ENCODE measurements at regions not wholly inside any gene's neighbourhood (a gene's known extent, or its start where the extent isn't known, plus 50 kb on each side); places are given as distances from the start of the nearest gene placed in this dataset.

DNA sequence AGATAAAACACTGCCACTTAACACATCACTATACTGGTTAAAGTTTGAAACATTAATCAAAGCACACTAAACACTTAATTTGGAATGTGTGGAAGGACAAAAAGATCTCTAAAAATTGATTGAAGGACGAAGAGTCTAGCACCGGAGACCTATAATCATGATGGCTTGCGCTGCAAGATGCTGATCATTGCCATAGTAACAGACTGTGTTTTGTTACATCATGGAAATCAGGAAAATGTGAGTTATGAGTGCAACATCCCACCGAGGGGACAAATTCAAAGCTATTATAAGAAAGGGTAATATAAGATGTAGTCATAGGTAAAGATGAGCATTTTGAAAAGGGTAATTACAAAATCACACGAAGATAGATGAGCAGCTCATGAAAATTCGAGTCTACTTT lies 278.8 kb upstream of the CTNND2 start:
- POLR2A ChIA-PET (ENCODE audit: partially characterized antibody) = no interaction called here
- DNase-seq (ENCODE audit: low read depth in 1 of 2, low spot score in 2 of 2) = no peak
- H3K27ac ChIP-seq (ENCODE audit: low read depth, low read length) = no peak overlapping the region
- peaks cover 0 to 3% of the 10 kb centered on the region in 2 experiments; a peak in 1 of 4 replicates for H3K9me3 ChIP-seq (ENCODE audit: insufficient read depth in 2 of 2, low read depth in 1 of 2, low read length in 1 of 2)
- no peaks in the 10 kb centered on the region for H3K27me3 ChIP-seq (replicated peaks in 1 of 4; ENCODE audit: control insufficient read depth in 3 of 4, extremely low read depth in 1 of 4, insufficient read depth in 3 of 4, low read length in 3 of 4)
- CTCF ChIA-PET (ENCODE audit: partially characterized antibody) = no interaction called here
- H3K4me1 ChIP-seq (replicated peaks in 1 of 4; ENCODE audit: control insufficient read depth in 3 of 4, insufficient read depth in 4 of 4, low read length in 3 of 4) = no peaks in the 10 kb centered on the region
- H3K36me3 ChIP-seq (ENCODE audit: control insufficient read depth in 2 of 4, insufficient read depth in 4 of 4, low read length in 3 of 4) = peaks cover 0 to 6% (median 0%) of the 10 kb centered on the region in 4 experiments; a peak in 1 of 8 replicates
- H4K8ac ChIP-seq (ENCODE audit: extremely low read depth, insufficient read depth, low read length) = no peak overlapping the region
- H4K20me1 ChIP-seq (replicated peaks in 1 of 2; ENCODE audit: control insufficient read depth in 1 of 2, insufficient read depth in 2 of 2, low read length in 2 of 2) = no peaks in the 10 kb centered on the region
- no peak overlapping the region for H4K5ac ChIP-seq (ENCODE audit: insufficient read length, low read depth, low read length)
- H3K23me2 ChIP-seq (ENCODE audit: low read depth, low read length) = no peaks in the 10 kb centered on the region
- H3K18ac ChIP-seq (ENCODE audit: extremely low read depth, low read length) = no peak overlapping the region
- no peak overlapping the region for H2BK12ac ChIP-seq (ENCODE audit: low read depth, low read length)
- no peaks in the 10 kb centered on the region for H3K79me1 ChIP-seq (ENCODE audit: low read depth, low read length)
- H2AK5ac ChIP-seq (ENCODE audit: low read depth, low read length) = no peak overlapping the region
- WGBS, 2 experiments (ENCODE audit: extremely low coverage in 1 of 2, insufficient coverage in 1 of 2, insufficient read length in 1 of 2, insufficient replicate concordance in 2 of 2, low coverage in 1 of 2, low lambda C conversion rate in 2 of 2, missing lambda C conversion rate in 1 of 2) = 84% methylated on average over 6 of the region's 6 CpGs; no CpG with 5 or more reads in 1 of the 2 experiments
- no peak overlapping the region for H2AFZ ChIP-seq (ENCODE audit: low read length)
- no peak overlapping the region for H2BK5ac ChIP-seq (ENCODE audit: low read depth, low read length)
- no peak overlapping the region for H2BK20ac ChIP-seq (ENCODE audit: low read length)
- no peak overlapping the region for H2BK15ac ChIP-seq (ENCODE audit: low read length)
- no peak overlapping the region for H2BK120ac ChIP-seq (replicated peaks; ENCODE audit: low read depth, low read length)
- no peak overlapping the region for H3K4me3 ChIP-seq (ENCODE audit: extremely low read depth in 1 of 4, insufficient read depth in 2 of 4, low read depth in 3 of 4, low read length in 4 of 4)
- H3K9ac ChIP-seq (replicated peaks in 1 of 4; ENCODE audit: extremely low read depth in 1 of 4, low read depth in 3 of 4, low read length in 3 of 4) = no peak overlapping the region
- H3K4ac ChIP-seq (replicated peaks; ENCODE audit: insufficient read length, low read depth, low read length) = no peak overlapping the region
- no peak overlapping the region for H3K23ac ChIP-seq (ENCODE audit: insufficient read length)
- H3K4me2 ChIP-seq (ENCODE audit: insufficient read depth in 1 of 2, low read depth in 2 of 2, low read length in 2 of 2) = no peak overlapping the region
- no peak overlapping the region for H4K91ac ChIP-seq (replicated peaks; ENCODE audit: insufficient read length, low read length)
- peak; percentile 70 for FAIRE-seq
- no peak overlapping the region for H3K14ac ChIP-seq (ENCODE audit: insufficient read length)
- no peaks in the 10 kb centered on the region for H3K79me2 ChIP-seq (ENCODE audit: control insufficient read depth in 1 of 2, insufficient read depth in 2 of 2, low read length in 2 of 2)
- H3K56ac ChIP-seq (replicated peaks; ENCODE audit: insufficient read length, low read depth, low read length) = no peak overlapping the region
- no peak for TF ChIP-seq JUND (IDR thresholded peaks at IDR 0.05; ENCODE audit: low read length)
- no peak for TF ChIP-seq CTCF (IDR thresholded peaks at IDR 0.05; ENCODE audit: control extremely low read depth in 1 of 3, insufficient read depth in 1 of 3, low read depth in 1 of 3, low read length in 3 of 3)
- TF ChIP-seq SIX5 (IDR thresholded peaks at IDR 0.05; ENCODE audit: low read depth, low read length) = no peak
- no peak for TF ChIP-seq RBBP5 (IDR thresholded peaks at IDR 0.05; ENCODE audit: borderline replicate concordance, low read depth, low read length)
- no peak for TF ChIP-seq POLR2AphosphoS5 (IDR thresholded peaks at IDR 0.05; ENCODE audit: low read depth, low read length)
- no peak for TF ChIP-seq PHF8 (conservative IDR thresholded peaks at IDR 0.05; ENCODE audit: low read depth, low read length)
- no peak for TF ChIP-seq HDAC2 (IDR thresholded peaks at IDR 0.05; ENCODE audit: borderline replicate concordance in 1 of 2, low read depth in 2 of 2, low read length in 2 of 2)
- TF ChIP-seq BCL11A (IDR thresholded peaks at IDR 0.05; ENCODE audit: low read depth in 2 of 2, low read length in 2 of 2) = no peak
- no peak for TF ChIP-seq CHD1 (IDR thresholded peaks at IDR 0.05; ENCODE audit: low read depth, low read length)
- TF ChIP-seq SAP30 (IDR thresholded peaks at IDR 0.05; ENCODE audit: insufficient read depth, insufficient replicate concordance, low read length) = no peak
- no peak for TF ChIP-seq SIRT6 (IDR thresholded peaks at IDR 0.05; ENCODE audit: low read length)
- TF ChIP-seq POU5F1 (IDR thresholded peaks at IDR 0.05; ENCODE audit: low read depth, low read length) = no peak
- TF ChIP-seq CHD2 (IDR thresholded peaks at IDR 0.05; ENCODE audit: low read length) = no peak

All from H1 (cell line).